Smooth muscle cell of the brain vasculature (primary cell): ENCODE measurements at regions not wholly inside any gene's neighbourhood (a gene's known extent, or its start where the extent isn't known, plus 50 kb on each side); places are given as distances from the start of the nearest gene placed in this dataset.

Source experiments
- DNase-seq: peaks from one replicate; pipeline ENCODE4 v3.0.0-alpha.2; 2012; ENCODE audit warnings: low read depth, low spot score

DNA sequence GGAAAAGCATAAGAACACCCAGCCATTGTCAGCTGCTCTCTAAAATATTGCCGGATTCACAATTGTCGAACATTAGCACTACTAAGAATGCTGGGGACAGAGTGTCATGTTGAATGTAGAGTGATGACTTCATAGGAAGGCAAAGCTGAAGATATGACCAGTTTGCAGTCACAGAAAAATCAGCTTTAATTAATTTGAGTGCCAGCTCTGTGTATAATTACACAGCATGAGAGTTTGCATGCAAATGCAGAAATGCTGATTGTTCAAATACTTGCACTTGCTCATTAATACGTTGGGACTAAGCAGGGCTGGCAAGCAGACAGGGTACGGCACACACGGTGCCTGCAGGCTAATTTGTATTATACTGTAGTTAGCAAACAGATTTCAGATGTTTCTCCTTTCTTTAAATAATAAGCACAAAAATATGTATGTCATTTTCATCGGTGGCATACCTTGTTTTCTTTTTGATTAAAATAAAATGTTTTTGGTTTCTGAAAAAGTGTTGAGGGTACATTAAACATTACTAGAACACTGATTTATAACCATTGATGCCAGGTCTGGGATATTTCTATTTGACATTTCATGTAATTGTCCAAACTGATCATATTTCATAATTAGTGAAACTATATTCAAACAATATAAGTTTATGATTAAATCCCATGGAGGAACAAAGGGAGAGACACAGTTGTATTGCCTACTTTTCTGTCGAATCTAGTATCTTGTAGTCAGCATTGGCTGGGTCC is 99.8 kb upstream of the ADGRL2 start:
- no peak for DNase-seq

DNA sequence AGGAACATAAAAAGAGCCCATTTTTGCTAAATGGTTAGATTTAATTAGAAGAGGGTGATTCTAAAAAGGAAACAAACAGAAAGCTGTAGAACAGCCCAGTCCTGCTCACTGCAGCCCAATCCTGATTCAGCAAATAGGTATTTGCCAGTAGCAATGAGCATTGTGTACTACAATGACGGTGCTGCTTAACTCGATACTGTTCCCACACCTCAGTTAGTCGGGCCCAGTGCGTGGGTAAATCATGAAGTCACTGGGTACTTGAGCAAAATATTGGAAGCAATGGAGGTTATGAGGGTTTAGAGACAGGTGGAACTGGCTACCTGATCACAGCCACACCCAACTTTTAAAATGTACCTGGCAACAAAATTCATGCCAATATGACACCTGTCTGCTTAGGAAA is 101.5 kb upstream of the ADGRL2 start:
- DNase-seq, result no peak

DNA sequence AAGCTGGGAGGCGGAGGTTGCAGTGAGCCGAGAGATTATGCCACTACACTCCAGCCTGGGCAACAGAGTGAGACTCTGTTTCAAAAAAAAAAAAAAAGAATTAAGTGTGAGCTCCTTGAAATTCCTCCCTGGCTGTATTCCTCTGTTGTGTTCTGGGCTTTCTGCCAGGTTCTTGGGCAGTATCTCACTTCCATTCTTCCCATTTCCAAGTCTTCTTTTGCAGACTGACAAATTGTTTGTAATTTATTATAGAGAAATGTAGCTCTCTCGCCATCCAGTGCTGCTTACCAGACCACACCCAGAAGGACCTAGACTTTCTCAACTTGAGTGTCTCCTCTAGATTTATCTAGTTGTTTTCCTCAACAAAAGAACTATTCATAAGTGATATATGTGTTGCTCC is 105.0 kb upstream of the ADGRL2 start:
- DNase-seq, result no peak

DNA sequence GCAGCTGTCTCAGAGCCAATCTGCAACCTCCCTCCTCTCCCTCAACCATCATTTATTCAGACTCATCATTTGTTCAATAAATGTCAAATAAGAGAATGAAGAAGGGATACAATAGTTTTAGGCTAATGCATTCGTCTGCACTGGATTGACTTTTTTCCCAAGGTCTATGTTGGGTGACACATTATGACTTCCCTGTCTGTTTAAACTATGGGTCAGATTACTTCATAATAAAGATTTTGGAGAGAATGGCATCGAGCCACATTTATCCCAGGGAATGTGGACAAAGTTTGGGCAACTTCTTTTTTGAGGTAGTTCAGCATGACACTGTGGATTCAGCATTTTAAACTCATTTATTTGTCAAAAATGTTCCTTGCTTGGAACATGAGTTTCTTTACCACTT is 107.4 kb upstream of the ADGRL2 start:
- no peak for DNase-seq

DNA sequence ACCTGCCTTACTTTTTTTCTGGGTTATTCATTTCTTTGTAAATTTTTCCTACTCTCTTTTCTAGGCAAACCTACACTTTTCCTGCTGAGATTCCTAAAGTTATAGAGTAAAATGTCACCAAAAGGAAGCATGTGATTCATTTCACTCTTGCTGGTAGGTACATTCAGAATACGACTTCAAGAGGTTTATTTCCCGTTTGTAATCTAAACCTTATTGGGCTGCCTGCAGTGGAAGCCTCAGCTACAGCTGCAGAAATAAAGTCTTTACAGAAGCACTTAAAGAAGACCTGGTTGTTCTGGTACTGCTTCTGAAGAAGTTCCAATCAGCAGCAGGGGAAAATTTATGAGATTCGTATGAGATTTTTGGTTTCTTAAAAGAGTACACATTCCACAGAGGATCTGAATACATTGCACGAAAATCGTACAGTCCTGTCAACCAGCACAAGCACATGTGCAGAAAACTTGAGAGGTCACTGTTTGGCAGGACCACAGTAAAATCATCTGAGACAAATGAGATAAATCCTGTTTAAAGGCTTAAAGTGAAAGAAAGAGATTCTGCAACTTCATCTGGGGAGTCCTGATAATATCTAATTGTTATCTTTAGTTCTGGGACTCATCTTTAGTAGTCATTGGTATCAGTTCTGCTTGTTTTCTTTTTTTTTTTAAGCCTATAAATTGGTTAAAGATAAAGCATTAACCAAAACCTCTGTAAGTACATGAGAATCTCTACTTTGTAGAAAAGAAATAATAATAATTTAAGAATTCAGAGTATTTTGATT is 109.9 kb upstream of the ADGRL2 start:
- no peak for DNase-seq

DNA sequence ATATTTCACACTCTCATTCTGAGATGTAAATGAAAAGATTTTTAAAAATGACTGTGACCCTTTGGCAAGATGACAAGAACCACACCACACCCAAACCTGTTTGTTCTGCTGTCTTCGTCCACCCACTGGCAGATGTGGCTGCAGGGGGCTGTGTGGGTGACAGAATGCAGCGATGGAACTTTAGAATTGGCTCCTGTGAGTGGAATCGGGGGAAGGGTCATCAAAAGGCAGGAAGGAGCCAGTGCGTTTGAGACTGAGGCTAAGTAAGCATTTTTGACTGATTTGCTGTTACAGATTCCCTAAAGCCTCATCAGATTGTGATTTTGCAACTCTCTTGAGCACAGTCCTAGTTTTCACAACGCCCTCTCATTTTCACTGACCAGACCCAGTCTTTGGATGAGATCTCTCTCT is 111.2 kb upstream of the ADGRL2 start:
- no peak for DNase-seq

DNA sequence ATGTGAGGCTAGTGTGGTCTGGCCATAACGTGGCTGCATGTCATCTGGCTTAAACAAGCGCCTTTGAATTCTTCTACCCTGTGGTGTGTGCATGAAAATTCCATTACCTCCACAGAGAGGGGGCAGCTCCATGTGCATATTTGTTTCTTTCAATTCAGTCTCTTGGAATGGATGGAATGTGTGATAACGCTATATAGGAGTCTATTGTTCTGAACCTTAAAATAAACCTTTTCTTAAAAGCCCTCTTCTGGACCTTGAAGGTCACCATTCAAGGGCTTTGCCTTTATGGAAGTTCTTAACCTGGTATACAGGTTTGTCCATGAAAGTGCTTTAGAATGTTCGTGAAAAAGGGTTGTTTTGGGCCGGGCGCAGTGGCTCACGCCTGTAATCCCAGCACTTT is 118.2 kb upstream of the ADGRL2 start:
- DNase-seq, result no peak

DNA sequence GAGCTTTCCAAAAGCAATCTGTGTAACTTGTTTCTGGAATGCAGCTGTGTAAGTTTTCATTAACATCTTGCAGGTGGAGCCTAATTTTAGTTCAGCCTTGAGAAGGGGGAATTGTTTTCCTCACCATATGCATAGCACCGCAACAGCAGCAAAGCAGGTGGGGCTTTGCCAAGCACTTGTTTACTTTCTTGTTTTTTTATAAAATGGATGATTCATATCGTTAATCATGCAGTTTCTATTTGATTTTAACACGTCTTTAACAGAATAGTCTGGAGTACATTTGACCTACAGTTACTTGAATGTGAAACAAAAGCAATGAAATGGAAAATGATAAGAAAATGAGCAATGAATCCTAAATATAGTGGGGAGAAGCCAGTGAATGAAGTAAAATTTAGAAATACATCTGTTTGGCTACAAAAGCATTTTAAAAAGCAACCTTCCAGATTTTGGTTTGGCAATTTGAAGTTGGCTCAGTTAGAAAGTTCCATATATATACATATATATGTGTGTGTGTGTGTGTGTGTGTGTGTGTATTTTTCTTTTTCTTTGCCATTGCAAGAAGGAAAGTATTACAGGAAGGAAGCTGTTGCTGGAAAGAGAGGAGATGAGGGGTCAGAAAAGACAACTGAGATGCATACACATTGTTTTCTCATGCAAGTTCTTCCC is 119.0 kb upstream of the ADGRL2 start:
- DNase-seq, result no peak

DNA sequence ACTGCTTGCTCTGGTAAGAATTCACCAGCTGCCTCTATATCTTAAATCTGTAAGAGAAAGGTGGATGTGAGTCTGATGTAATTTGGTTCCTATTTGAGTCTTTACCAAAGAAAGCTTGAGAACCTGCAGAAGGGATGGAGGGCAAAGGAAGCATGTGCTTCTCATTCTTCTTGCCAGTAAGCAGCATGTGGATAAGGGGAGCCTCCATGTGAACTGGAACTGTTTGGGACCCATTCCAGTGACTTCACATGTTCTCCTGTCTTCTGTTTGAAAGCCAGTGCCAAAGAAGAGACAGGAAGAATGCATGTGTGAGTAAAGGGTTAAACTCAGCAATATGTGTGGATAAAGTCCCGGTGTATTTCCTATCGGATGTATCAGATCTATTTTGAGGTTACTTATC is 119.6 kb upstream of the ADGRL2 start:
- no peak for DNase-seq

DNA sequence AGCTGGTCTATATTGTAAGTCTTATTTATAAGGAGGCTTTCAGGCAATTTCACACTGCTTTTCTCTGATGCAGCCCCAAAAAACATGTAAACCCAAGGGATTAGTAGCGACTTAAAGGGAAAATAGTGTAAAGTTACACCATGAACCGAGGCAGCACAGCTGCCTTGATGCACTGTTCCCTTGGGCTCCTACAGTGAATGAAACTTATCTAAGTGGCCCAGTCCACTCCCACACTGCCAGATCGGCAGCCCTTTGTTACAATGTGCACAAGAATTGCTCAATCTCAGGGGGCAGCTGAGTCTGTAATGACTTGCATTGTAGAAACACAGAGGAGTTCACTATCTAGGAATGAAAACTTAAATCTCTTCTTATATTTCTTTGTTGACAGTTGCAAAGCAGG is 120.8 kb upstream of the ADGRL2 start:
- DNase-seq, result no peak

DNA sequence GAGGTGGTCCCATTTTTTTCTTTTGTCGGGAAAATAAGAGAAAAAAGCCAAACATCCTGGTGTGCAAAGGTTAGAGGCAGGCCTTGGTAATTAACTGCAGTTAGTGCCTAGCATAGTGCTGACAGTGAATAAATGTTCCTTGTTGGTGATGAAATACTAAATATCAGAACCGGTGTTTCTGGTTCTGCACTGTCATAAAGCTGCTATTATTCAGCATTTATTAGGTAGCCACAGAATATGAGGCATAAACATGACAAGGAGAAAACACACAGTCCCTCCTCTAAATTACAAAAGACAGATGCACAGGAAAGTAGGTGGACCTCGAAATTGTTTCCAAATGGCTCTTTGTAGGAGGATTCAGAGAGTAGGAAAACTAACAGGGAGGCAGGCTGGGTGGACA is 122.0 kb upstream of the ADGRL2 start:
- DNase-seq, result no peak

DNA sequence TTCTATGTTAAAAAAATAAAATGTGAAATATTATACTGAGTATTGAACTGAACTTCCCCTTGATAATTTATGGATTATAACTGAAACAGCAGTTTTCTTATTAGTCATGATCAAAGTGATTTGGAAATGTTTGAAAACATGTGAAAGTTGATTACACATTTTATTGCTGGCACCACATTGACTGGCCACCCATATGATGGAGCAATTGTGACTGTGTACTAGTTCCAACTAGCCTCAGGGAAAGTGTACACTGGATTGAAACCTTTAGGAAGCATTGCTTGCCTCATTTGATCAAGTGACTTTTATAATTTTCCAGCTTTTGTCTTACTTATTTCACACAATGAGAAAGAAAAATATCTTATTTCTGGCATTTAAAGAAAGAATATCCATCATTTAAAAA is 128.0 kb upstream of the ADGRL2 start:
- no peak for DNase-seq

DNA sequence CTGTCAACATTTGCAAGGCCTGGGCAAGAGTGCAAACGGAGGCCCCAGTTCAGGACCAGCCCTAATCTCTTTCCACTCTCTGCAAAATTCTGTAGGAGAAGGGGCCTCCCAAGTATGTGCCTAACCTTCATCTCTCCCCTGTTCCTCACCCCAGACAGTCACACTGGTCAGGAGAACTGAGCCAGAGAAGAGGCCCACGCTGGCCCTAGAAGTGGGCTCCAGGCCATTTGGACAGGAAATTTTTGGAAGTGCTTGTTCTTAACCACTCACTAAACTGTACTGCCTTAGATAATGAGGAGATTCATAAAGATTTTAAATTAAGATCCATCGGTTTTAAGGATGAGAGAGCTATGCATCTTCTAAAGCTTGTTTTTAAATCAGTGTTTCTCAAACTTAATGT is 129.7 kb upstream of the ADGRL2 start:
- DNase-seq, result no peak

DNA sequence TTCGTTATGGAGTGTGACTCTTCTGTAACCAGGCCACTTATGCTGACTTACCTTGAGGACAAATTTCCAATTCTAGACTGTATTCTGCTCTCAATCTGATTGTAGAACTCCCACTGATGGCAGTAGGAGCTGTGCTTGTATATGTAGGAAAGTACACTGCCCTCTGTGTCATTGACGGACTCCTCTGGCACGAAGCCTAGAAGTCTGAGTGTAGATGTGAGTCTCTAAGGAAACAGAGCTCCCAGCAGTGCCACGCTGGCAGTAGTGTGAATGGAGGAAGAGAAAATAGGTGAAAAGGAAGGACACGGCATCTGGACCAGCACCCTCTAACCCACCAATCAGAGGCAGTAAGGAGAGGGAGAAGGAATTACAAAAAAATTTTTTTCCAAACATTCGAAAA is 130.4 kb upstream of the ADGRL2 start:
- DNase-seq, result peak; percentile 94

DNA sequence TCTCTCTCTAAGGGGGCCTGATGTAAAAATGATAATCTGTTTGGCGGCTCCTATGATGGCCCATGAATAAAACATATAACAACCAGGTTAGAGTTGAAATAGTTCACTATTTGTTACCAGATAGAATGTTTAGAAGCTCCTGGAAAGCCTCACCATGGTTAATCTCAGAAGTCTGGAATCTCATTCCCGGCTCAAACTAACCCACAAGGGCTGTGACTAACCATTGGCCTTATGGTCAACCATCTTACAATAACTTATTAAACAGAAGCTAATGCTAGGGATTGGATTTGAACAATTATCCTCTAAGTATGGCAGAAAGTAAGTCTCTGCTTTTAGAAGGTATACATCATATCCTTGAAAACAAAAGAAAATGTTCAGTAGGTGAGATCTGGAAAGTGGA is 134.1 kb upstream of the ADGRL2 start:
- no peak for DNase-seq

DNA sequence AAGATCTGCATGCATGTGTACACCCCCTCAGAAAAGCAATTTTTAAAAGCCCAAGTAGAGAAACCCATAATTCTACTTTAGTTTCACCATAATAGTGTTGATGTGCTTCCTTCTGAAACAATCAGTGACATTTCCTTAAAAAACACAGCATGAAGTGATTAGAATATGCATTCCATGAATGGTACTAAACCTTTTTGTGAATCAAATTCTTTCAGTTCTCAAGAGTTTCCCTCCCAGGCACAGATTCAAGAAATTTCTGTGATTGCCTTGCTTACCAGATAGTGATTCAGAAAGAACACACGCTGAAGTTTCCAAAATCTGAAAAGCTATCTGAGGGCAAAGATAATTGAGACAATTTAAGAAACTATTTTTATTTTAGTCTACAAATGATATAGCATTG is 136.4 kb upstream of the ADGRL2 start:
- DNase-seq, result no peak

DNA sequence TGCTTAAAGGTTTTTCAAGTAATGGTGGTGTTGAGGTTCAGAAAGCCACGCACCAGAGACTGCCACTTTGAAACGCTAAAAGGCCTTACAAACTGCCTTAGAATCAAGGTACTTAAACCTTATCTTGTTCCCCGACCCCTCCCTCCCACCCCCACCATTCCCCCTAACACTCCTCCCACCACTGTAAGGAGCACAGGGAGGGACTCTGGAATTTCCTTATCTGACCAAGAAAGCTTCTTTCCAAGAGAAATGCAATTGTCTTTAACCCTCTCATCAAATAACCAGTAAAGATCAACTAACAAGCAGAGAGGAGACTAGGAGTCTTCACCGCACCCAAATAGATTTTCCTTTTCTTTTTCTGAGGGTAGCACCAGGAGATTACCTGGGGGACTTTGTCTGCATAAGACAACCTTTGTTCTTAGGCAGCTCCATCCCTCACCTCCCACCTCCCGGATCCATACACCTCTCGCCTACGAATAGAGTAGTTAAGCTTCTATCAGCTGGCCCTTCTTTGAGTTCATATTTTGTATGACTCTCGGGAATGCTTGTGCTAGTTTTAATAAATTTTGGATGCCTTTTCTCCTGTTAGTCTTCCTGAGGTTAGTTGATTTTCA is 137.7 kb upstream of the ADGRL2 start:
- no peak for DNase-seq

DNA sequence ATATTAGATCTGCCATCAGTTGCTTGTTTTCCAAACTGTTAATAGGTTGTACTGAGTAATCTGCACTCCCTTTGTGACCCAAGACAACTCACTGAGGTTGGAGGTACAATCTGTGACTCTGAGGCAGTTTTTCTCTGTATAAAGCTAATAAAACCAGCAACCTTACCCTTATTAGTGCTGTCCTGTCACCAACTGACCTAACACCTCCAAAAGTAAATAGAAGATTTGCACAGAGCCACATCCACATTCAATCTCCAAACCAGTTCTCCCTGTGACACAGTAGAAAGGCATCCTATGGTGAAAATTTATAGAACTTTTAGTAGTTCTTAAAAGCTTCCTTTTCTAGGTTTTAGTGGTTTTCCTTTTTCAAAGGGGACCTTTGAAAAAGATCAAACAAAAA is 140.4 kb upstream of the ADGRL2 start:
- no peak for DNase-seq

DNA sequence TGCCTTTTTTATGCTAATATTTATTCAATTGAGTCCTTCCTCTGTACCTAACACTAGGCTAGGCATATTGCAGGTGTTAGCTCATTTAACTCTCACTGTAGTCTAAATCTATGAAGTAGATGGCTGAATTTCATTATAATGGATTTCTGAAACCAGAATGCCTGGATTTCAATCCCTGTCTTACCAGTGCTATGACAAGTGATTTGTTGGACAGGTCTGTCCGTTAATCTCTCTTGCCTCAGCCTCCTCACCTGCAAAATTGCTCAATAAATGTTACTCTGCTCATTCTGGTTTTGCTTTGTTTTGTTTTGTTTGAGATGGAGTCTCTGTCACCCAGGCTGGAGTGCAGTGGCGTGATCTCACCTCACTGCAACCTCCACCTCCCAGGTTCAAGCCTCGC is 146.1 kb upstream of the ADGRL2 start:
- DNase-seq, result no peak

DNA sequence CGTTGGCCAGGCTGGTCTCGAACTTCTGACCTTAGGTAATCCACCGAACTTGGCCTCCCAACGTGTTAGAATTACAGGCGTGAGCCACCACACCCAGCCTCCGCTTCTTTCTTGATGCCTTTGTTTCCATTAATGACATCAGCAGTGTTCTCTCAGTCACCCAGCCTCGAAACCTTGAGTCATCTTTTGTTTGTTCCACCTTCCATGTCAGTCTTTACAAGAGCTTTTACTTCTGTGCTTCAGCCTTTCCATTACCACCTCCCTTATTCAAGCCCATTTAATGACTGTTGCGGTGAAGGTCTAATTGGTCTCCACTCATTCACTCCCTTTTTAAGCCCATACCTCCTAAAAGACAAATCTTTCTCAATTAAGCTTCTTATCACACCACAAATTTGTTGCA is 146.6 kb upstream of the ADGRL2 start:
- DNase-seq, result no peak

DNA sequence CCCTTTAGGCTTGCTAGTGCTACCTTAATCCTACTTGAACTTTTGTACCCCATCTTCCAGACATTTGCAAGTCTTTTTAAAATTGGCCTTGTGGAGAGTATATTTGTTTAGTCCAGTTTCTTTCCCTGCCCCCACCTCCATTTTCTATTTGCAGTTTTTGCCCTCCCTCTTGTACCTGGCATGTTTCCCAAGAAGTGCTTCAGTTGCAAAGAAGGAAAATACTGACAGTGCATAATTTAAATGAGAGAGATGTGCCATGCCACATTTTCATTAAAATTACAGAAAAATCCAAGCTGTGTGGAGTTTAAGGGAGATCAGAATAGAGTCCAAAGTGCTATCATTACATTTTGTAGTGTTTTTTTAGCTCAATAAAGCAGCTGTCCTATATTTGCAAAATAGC is 150.0 kb upstream of the ADGRL2 start:
- DNase-seq, result no peak

DNA sequence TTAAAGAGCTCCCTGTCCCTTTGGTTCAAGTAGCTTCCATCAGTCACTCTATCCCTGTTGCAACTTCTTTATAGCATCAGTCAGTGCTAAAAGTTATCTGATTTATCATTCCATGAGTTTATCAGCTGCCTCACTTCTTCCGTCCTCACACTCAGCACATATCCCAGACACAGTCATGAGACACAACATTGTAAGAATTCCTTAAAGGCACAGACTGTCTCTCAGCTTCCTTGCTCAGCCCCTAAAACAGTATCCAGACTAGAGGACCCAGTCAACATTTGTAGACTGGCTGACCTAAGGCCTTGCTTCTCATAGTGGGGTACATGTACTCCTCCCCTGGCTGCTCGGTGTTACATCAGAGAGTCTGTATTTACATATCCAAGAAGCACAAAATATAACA is 164.9 kb upstream of the ADGRL2 start:
- DNase-seq, result no peak

DNA sequence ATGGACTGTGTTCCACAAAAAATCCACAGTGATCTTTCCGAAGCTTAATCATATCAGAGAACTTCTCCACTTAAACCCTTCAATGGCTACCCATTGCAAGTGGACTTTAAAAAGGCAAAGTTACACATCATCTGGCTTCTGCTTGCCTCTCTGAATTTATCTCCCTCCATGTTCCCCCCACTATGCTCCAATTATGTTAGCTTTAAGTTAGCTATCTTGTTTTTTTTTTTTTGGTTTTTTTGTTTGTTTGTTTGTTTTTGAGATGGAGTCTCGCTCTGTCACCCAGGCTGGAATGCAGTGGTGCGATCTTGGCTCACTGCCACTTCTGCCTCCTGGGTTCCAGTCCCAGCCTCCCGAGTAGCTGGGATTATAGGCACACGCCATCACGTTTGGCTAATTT is 166.4 kb upstream of the ADGRL2 start:
- no peak for DNase-seq
